Testis (tissue), 2 donors: ENCODE measurements at regions not wholly inside any gene's neighbourhood (a gene's known extent, or its start where the extent isn't known, plus 50 kb on each side); places are given as distances from the start of the nearest gene placed in this dataset.
"Not testable (repeated sequence)": the region's sequence is repeated elsewhere in the genome, so short reads cannot be mapped to it uniquely, and the experiment has no call there.

ENCODE experiments used
- DNase-seq: peaks from one replicate; pipeline ENCODE4 v3.0.0-alpha.2; 2019
- H3K27ac ChIP-seq, 2 donors: fragments of 200-600 bp; sonication (generic); one replicate each; pipeline ENCODE4 v1.5.1; 2019
- H3K27me3 ChIP-seq: fragments of 200-600 bp; sonication (generic); one replicate; pipeline ENCODE4 v1.5.1; 2019
- H3K36me3 ChIP-seq: fragments of 200-600 bp; sonication (generic); one replicate; pipeline ENCODE4 v1.5.1; 2017; ENCODE audit warnings: low read depth; ENCODE audit errors: missing control alignments
- H3K4me1 ChIP-seq: fragments of 200-600 bp; sonication (generic); one replicate; pipeline ENCODE4 v1.5.1; 2019
- H3K4me3 ChIP-seq, 2 donors: fragments of 200-600 bp; sonication (generic); one replicate each; pipeline ENCODE4 v1.5.1; 2017 to 2019
- H3K9me3 ChIP-seq: fragments of 200-600 bp; sonication (generic); one replicate; pipeline ENCODE4 v1.5.1; 2017
- POLR2A ChIP-seq: fragments of 450-650 bp; IDR thresholded peaks from one replicate; pipeline ENCODE4 v1.6.1; 2017; ENCODE audit warnings: antibody characterized with exemption, mild to moderate bottlenecking, moderate library complexity
- WGBS, 2 donors: methylation state at CpG; one replicate each; pipeline ENCODE4 v1.1.5; 2018; 5-methylcytosine and 5-hydroxymethylcytosine counted together
- intact Hi-C: fragments of 100-400 bp; cut with DNase I; formaldehyde crosslinking; loops from one replicate; pipeline ENCODE4 v1.15.1; 2023; ENCODE audit warnings: low total_unique reads
- TF ChIP-seq, protein P1 (sequence below), 3 experiments: fragments of 450-650 bp in 2 of 3; fragments of 200-600 bp in 1 of 3; sonication (generic) in 1 of 3; IDR thresholded peaks; one replicate each; pipeline ENCODE4 v1.5.1; 2016 to 2019; ENCODE audit warnings: antibody characterized with exemption in 3 of 3, mild to moderate bottlenecking in 2 of 3, moderate library complexity in 1 of 3

DNA sequence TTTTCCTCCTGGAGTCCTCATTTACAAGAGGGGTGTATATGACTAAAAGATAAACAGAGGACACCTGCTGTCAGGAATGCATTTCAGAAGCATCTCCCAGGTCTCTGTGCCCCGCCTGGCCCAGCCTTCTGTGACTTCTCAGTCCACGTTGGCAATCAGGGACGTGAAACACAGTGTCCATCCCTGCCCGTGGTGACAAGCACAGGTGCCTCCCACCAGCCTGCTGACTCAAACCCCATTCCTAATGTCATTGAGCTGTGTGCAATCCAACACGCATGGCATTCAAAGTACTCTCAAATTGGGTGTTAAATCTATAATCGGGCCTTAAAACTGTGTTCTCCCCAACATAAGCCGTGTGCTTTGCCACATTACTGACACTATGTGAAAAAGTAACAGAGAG, 343.2 kb downstream of the EIPR1 start:
- H3K4me1 ChIP-seq, result no peaks in the 10 kb centered on the region
- H3K9me3 ChIP-seq, result no peaks in the 10 kb centered on the region
- no peak overlapping the region for H3K4me3 ChIP-seq
- intact Hi-C loops, result no loop called here
- H3K36me3 ChIP-seq, result no peaks in the 10 kb centered on the region
- no peaks in the 10 kb centered on the region for H3K27me3 ChIP-seq
- DNase-seq, result no peak
- H3K27ac ChIP-seq, result no peak overlapping the region
- 64 to 82% methylated on average over 7 of the region's 7 CpGs for WGBS, 2 donors
- no peak for TF ChIP-seq POLR2A
- TF ChIP-seq, protein P1, sequence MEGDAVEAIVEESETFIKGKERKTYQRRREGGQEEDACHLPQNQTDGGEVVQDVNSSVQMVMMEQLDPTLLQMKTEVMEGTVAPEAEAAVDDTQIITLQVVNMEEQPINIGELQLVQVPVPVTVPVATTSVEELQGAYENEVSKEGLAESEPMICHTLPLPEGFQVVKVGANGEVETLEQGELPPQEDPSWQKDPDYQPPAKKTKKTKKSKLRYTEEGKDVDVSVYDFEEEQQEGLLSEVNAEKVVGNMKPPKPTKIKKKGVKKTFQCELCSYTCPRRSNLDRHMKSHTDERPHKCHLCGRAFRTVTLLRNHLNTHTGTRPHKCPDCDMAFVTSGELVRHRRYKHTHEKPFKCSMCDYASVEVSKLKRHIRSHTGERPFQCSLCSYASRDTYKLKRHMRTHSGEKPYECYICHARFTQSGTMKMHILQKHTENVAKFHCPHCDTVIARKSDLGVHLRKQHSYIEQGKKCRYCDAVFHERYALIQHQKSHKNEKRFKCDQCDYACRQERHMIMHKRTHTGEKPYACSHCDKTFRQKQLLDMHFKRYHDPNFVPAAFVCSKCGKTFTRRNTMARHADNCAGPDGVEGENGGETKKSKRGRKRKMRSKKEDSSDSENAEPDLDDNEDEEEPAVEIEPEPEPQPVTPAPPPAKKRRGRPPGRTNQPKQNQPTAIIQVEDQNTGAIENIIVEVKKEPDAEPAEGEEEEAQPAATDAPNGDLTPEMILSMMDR (IDR thresholded peaks at IDR 0.05), result no peak

DNA sequence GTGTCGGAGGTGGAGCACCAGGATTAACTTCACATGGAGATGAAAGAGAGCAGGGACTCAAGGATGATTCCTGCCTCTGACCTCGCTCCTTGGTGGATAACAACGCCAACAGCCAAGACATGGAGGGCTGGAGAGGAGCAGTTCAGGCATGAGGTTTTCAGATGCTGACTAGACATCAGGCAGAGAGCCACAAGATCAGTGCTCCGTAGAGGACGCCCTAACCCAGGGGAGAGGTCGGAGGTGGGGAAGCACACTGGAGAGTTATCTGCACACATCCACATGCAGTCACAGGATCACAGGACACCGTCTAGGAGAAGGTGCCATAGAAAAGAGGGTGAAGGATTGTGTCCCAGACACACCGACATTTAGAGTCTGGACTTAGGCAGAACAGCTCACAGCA, 344.3 kb downstream of the EIPR1 start:
- Histone ChIP-seq H3K27me3 (no peaks in the 10 kb centered on the region), H3K9me3 (no peaks in the 10 kb centered on the region), H3K4me3 (no peak overlapping the region), H3K4me1 (no peaks in the 10 kb centered on the region), H3K36me3 (no peaks in the 10 kb centered on the region), H3K27ac (no peak overlapping the region)
- intact Hi-C loops, result no loop called here
- TF ChIP-seq, protein P1 (IDR thresholded peaks at IDR 0.05), result no peak
- TF ChIP-seq POLR2A, result no peak
- DNase-seq, result no peak
- 81 to 90% methylated on average over 8 of the region's 8 CpGs for WGBS, 2 donors

DNA sequence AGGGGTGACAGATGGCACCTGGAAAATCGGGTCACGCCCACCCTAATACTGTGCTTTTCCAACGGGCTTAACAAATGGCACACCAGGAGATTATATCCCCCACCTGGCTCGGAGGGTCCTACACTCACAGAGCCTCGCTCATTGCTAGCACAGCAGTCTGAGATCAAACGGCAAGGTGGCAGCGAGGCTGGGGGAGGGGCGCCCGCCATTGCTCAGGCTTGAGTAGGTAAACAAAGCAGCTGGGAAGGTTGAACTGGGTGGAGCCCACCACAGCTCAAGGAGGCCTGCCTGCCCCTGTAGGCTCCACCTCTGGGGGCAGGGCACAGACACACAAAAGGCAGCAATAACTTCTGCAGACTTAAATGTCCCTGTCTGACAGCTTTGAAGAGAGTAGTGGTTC, 346.8 kb downstream of the EIPR1 start:
- DNase-seq, intact Hi-C loops, H3K4me1 ChIP-seq, H3K27me3 ChIP-seq, H3K27ac ChIP-seq, H3K4me3 ChIP-seq, H3K36me3 ChIP-seq, H3K9me3 ChIP-seq: not testable (repeated sequence)
- 70 to 91% methylated on average over 2 to 8 of the region's 9 CpGs for WGBS, 2 donors

DNA sequence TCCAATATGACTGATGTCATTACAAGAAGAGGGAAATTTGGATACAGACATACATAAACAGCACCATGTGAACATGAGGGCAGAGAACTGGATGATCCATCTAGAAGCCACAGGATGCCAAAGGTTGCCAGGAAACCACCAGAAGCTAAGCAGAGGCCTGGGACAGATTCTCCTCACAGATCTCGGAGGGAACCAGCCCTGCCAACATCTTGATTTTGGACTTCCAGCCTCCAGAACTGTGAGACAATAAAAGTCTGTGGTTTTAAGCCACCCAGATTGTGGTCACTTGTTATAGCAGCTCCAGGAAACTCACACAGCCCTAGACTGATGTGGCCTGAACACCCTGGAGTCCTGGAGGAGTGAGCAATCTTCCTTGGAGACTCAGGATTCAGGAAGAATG, 351.6 kb downstream of the EIPR1 start:
- DNase-seq, result no peak
- 79 to 83% methylated on average over 1 of the region's 1 CpG for WGBS, 2 donors
- H3K9me3 ChIP-seq, result no peaks in the 10 kb centered on the region
- no peaks in the 10 kb centered on the region for H3K36me3 ChIP-seq
- H3K4me3 ChIP-seq, result no peak overlapping the region
- H3K27me3 ChIP-seq, result no peaks in the 10 kb centered on the region
- no peak overlapping the region for H3K27ac ChIP-seq
- intact Hi-C loops, result no loop called here
- TF ChIP-seq POLR2A, result no peak
- TF ChIP-seq, protein P1 (IDR thresholded peaks at IDR 0.05), result no peak
- H3K4me1 ChIP-seq, result peaks cover 4% of the 10 kb centered on the region

DNA sequence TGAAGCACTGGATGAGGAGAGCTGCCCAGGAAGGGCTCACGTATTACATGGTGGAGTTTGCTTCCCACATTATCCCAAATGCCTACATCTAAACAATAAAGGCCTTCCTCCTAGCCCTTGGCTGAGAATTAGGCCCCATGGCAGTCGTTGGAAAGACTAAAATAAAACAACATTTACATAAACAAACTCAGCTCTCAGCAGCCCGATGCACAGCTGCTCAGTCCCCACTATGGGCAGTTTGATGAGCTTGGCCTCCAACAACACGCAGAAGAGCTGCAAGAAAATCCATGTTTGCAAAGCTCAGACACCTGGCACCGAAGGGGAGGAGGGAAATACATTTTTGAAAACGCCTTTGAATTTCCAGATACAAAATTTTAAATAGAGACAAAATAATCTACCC, 352.4 kb downstream of the EIPR1 start:
- intact Hi-C loops, result no loop called here
- Histone ChIP-seq H3K27ac (no peak overlapping the region), H3K4me1 (peaks cover 4% of the 10 kb centered on the region), H3K36me3 (no peaks in the 10 kb centered on the region), H3K9me3 (no peaks in the 10 kb centered on the region), H3K4me3 (no peak overlapping the region), H3K27me3 (no peaks in the 10 kb centered on the region)
- TF ChIP-seq, protein P1 (IDR thresholded peaks at IDR 0.05), result no peak
- TF ChIP-seq POLR2A, result no peak
- no peak for DNase-seq
- WGBS, 2 donors, result 71 to 78% methylated on average over 6 of the region's 6 CpGs
